ENCODE measurements at regions not wholly inside any gene's neighbourhood (a gene's known extent, or its start where the extent isn't known, plus 50 kb on each side); places are given as distances from the start of the nearest gene placed in this dataset.

- H2AFZ ChIP-seq (ENCODE audit: low read length): no peak overlapping the region
- BruUV-seq (replicated peaks): no TSS peak
- H3K27ac ChIP-seq (ENCODE audit: low read depth, low read length, poor library complexity, severe bottlenecking): no peak overlapping the region
- no peaks in the 10 kb centered on the region for H3K9me2 ChIP-seq (ENCODE audit: insufficient read depth, low read length)
- H3K4me2 ChIP-seq (ENCODE audit: low read length): no peak overlapping the region
- no peaks in the 10 kb centered on the region for H3K79me2 ChIP-seq (ENCODE audit: insufficient read depth, low read depth, low read length)
- no peaks in the 10 kb centered on the region for H3K4me1 ChIP-seq (ENCODE audit: insufficient read depth, low read length, poor library complexity, severe bottlenecking)
- no peaks in the 10 kb centered on the region for H3K9me3 ChIP-seq (ENCODE audit: low read length)
- no peaks in the 10 kb centered on the region for H3K36me3 ChIP-seq (ENCODE audit: insufficient read depth, low read length)
- no peak for TF ChIP-seq CTCF (conservative IDR thresholded peaks at IDR 0.05; ENCODE audit: low read length)
- no peak for TF ChIP-seq EZH2phosphoT487 (IDR thresholded peaks at IDR 0.05; ENCODE audit: borderline replicate concordance, low read depth, low read length)
- ChIA-PET CTCF (ENCODE audit: unreplicated experiment) (no interaction called here), POLR2A (interaction anchor here (1.4 kb wide), 1 partner anchor 14 kb away, joined by 5 read pairs; no protein-coding TSS in a partner anchor)
- no peaks in the 10 kb centered on the region for H4K20me1 ChIP-seq (ENCODE audit: insufficient read depth, low read length)
- intact Hi-C loops (cut with micrococcal nuclease; ENCODE audit: unreplicated experiment): no loop called here
- DNase-seq (ENCODE audit: low spot score): no peak
- H3K4me3 ChIP-seq (ENCODE audit: low read depth, low read length, poor library complexity, severe bottlenecking): no peak overlapping the region
These were observed 177.8 kb upstream of the PLPP4 start for GRCh38 chr10:120279196-120279595.

- Histone ChIP-seq H3K9me2 (ENCODE audit: insufficient read depth, low read length) (no peaks in the 10 kb centered on the region), H3K9me3 (ENCODE audit: low read length) (no peaks in the 10 kb centered on the region), H3K4me3 (ENCODE audit: low read depth, low read length, poor library complexity, severe bottlenecking) (no peak overlapping the region), H4K20me1 (ENCODE audit: insufficient read depth, low read length) (no peaks in the 10 kb centered on the region), H3K4me1 (ENCODE audit: insufficient read depth, low read length, poor library complexity, severe bottlenecking) (no peaks in the 10 kb centered on the region), H3K79me2 (ENCODE audit: insufficient read depth, low read depth, low read length) (no peaks in the 10 kb centered on the region), H2AFZ (ENCODE audit: low read length) (no peak overlapping the region), H3K36me3 (ENCODE audit: insufficient read depth, low read length) (no peaks in the 10 kb centered on the region), H3K27ac (ENCODE audit: low read depth, low read length, poor library complexity, severe bottlenecking) (no peak overlapping the region), H3K4me2 (ENCODE audit: low read length) (no peak overlapping the region)
- DNase-seq (ENCODE audit: low spot score): no peak
- intact Hi-C loops (cut with micrococcal nuclease; ENCODE audit: unreplicated experiment): no loop called here
- ChIA-PET CTCF (ENCODE audit: unreplicated experiment) (no interaction called here), POLR2A (no interaction called here)
- TF ChIP-seq EZH2phosphoT487 (IDR thresholded peaks at IDR 0.05; ENCODE audit: borderline replicate concordance, low read depth, low read length): no peak
- no peak for TF ChIP-seq CTCF (conservative IDR thresholded peaks at IDR 0.05; ENCODE audit: low read length)
- BruUV-seq (replicated peaks): no TSS peak
These were observed 174.6 kb upstream of the PLPP4 start for GRCh38 chr10:120282421-120282820.

GRCh38 chr10:120282846-120283492, 174.1 kb upstream of the PLPP4 start:
- ChIA-PET CTCF (ENCODE audit: unreplicated experiment) (no interaction called here), POLR2A (interaction anchor here (1.0 kb wide), 1 partner anchor 34 kb away, joined by 3 read pairs; no protein-coding TSS in a partner anchor)
- Histone ChIP-seq H3K79me2 (ENCODE audit: insufficient read depth, low read depth, low read length) (no peaks in the 10 kb centered on the region), H3K4me1 (ENCODE audit: insufficient read depth, low read length, poor library complexity, severe bottlenecking) (no peaks in the 10 kb centered on the region), H3K4me3 (ENCODE audit: low read depth, low read length, poor library complexity, severe bottlenecking) (no peak overlapping the region), H3K27ac (ENCODE audit: low read depth, low read length, poor library complexity, severe bottlenecking) (no peak overlapping the region), H4K20me1 (ENCODE audit: insufficient read depth, low read length) (no peaks in the 10 kb centered on the region), H3K9me3 (ENCODE audit: low read length) (no peaks in the 10 kb centered on the region), H2AFZ (ENCODE audit: low read length) (no peak overlapping the region), H3K4me2 (ENCODE audit: low read length) (no peak overlapping the region), H3K9me2 (ENCODE audit: insufficient read depth, low read length) (no peaks in the 10 kb centered on the region), H3K36me3 (ENCODE audit: insufficient read depth, low read length) (no peaks in the 10 kb centered on the region)
- intact Hi-C loops (cut with micrococcal nuclease; ENCODE audit: unreplicated experiment): no loop called here
- BruUV-seq (replicated peaks): no TSS peak
- TF ChIP-seq EZH2phosphoT487 (IDR thresholded peaks at IDR 0.05; ENCODE audit: borderline replicate concordance, low read depth, low read length): no peak
- no peak for TF ChIP-seq CTCF (conservative IDR thresholded peaks at IDR 0.05; ENCODE audit: low read length)
- DNase-seq (ENCODE audit: low spot score): no peak
